ENCODE measurements at regions not wholly inside any gene's neighbourhood (a gene's known extent, or its start where the extent isn't known, plus 50 kb on each side); places are given as distances from the start of the nearest gene placed in this dataset.

- no peaks in the 10 kb centered on the region for H3K9me3 Mint-ChIP-seq
- no peaks in the 10 kb centered on the region for H3K36me3 ChIP-seq (ENCODE audit: control insufficient read depth, insufficient read depth, low read length)
- no peaks in the 10 kb centered on the region for H3K27me3 ChIP-seq (ENCODE audit: control insufficient read depth, insufficient read depth, low read length)
- WGBS (ENCODE audit: insufficient coverage) = 90% methylated on average over 5 of the region's 5 CpGs
- H3K36me3 Mint-ChIP-seq = no peaks in the 10 kb centered on the region
- no peak for TF ChIP-seq CTCF (IDR thresholded peaks at IDR 0.05)
- no peak overlapping the region for H3K27ac ChIP-seq (ENCODE audit: low read length)
- ATAC-seq (no peak), DNase-seq (no peak)
- no peak overlapping the region for H3K4me3 ChIP-seq (ENCODE audit: low read length)
- H3K27ac Mint-ChIP-seq = no peak overlapping the region
- intact Hi-C loops (cut with micrococcal nuclease) = no loop called here
- H3K4me3 Mint-ChIP-seq = no peak overlapping the region
- peaks cover 0 to 4% of the 10 kb centered on the region in 2 donors for H3K27me3 Mint-ChIP-seq (ENCODE audit: low read depth in 2 of 2)
- H3K4me1 Mint-ChIP-seq = no peaks in the 10 kb centered on the region
- no peaks in the 10 kb centered on the region for H3K4me1 ChIP-seq (ENCODE audit: control insufficient read depth, insufficient read depth, low read length)
- H3K9me3 ChIP-seq (ENCODE audit: control insufficient read depth, insufficient read depth, low read length) = no peaks in the 10 kb centered on the region
Measured at GRCh38 chr2:15794608-15795134, 145.7 kb upstream of the MYCN start.

GRCh38 chr2:15795426-15795825 is 144.9 kb upstream of the MYCN start:
- Histone ChIP-seq H3K9me3 (ENCODE audit: control insufficient read depth, insufficient read depth, low read length) (no peaks in the 10 kb centered on the region), H3K36me3 (ENCODE audit: control insufficient read depth, insufficient read depth, low read length) (no peaks in the 10 kb centered on the region), H3K27me3 (ENCODE audit: control insufficient read depth, insufficient read depth, low read length) (no peaks in the 10 kb centered on the region), H3K27ac (ENCODE audit: low read length) (no peak overlapping the region), H3K4me1 (ENCODE audit: control insufficient read depth, insufficient read depth, low read length) (no peaks in the 10 kb centered on the region), H3K4me3 (ENCODE audit: low read length) (no peak overlapping the region)
- no peak for ATAC-seq
- Mint-ChIP-seq H3K9me3 (no peaks in the 10 kb centered on the region), H3K36me3 (no peaks in the 10 kb centered on the region), H3K27ac (no peak overlapping the region), H3K4me3 (no peak overlapping the region), H3K27me3 (ENCODE audit: low read depth in 2 of 2) (peaks cover 0 to 4% of the 10 kb centered on the region in 2 donors), H3K4me1 (no peaks in the 10 kb centered on the region)
- TF ChIP-seq CTCF (IDR thresholded peaks at IDR 0.05) = no peak
- 92% methylated on average over 10 of the region's 10 CpGs for WGBS (ENCODE audit: insufficient coverage)
- intact Hi-C loops (cut with micrococcal nuclease) = no loop called here
- DNase-seq = no peak

- Mint-ChIP-seq H3K4me3 (no peak overlapping the region), H3K4me1 (no peaks in the 10 kb centered on the region), H3K9me3 (no peaks in the 10 kb centered on the region), H3K36me3 (no peaks in the 10 kb centered on the region), H3K27me3 (ENCODE audit: low read depth in 2 of 2) (peaks cover 0 to 4% of the 10 kb centered on the region in 2 donors), H3K27ac (no peak overlapping the region)
- intact Hi-C loops (cut with micrococcal nuclease) = no loop called here
- WGBS (ENCODE audit: insufficient coverage) = 86% methylated on average over 9 of the region's 9 CpGs
- DNase-seq (no peak), ATAC-seq (no peak)
- no peaks in the 10 kb centered on the region for H3K9me3 ChIP-seq (ENCODE audit: control insufficient read depth, insufficient read depth, low read length)
- no peak for TF ChIP-seq CTCF (IDR thresholded peaks at IDR 0.05)
- H3K27ac ChIP-seq (ENCODE audit: low read length) = no peak overlapping the region
- no peaks in the 10 kb centered on the region for H3K36me3 ChIP-seq (ENCODE audit: control insufficient read depth, insufficient read depth, low read length)
- no peaks in the 10 kb centered on the region for H3K27me3 ChIP-seq (ENCODE audit: control insufficient read depth, insufficient read depth, low read length)
- no peaks in the 10 kb centered on the region for H3K4me1 ChIP-seq (ENCODE audit: control insufficient read depth, insufficient read depth, low read length)
- H3K4me3 ChIP-seq (ENCODE audit: low read length) = no peak overlapping the region
Measured at GRCh38 chr2:15796167-15796942, 144.0 kb upstream of the MYCN start.
